RPMI7951 (cell line): ENCODE measurements at regions not wholly inside any gene's neighbourhood (a gene's known extent, or its start where the extent isn't known, plus 50 kb on each side); places are given as distances from the start of the nearest gene placed in this dataset.
"Not testable (repeated sequence)": the region's sequence is repeated elsewhere in the genome, so short reads cannot be mapped to it uniquely, and the experiment has no call there.

ENCODE experiments used
- DNase-seq: peaks from one replicate; pipeline ENCODE4 v3.0.0-alpha.2; 2012; ENCODE audit warnings: low read depth

GRCh38 chr5:92704590-92704989 is 876.4 kb downstream of the NR2F1-AS1 start:
- peak; percentile 11 for DNase-seq

- DNase-seq = no peak
These were observed 877.0 kb downstream of the NR2F1-AS1 start for GRCh38 chr5:92703976-92704375.

- DNase-seq = no peak
These were observed 885.7 kb downstream of the NR2F1-AS1 start for GRCh38 chr5:92695123-92696003.

GRCh38 chr5:92694067-92694466 is 887.0 kb downstream of the NR2F1-AS1 start:
- no peak for DNase-seq

GRCh38 chr5:92691955-92692354 is 889.1 kb downstream of the NR2F1-AS1 start:
- DNase-seq = not testable (repeated sequence)

- peak; percentile 63 for DNase-seq
These were observed 892.9 kb downstream of the NR2F1-AS1 start for GRCh38 chr5:92687821-92688722.

GRCh38 chr5:92678640-92679039 is 902.4 kb downstream of the NR2F1-AS1 start:
- DNase-seq = peak; percentile 12

- no peak for DNase-seq
These were observed 904.5 kb downstream of the NR2F1-AS1 start for GRCh38 chr5:92676215-92677165.

- no peak for DNase-seq
These were observed 906.7 kb downstream of the NR2F1-AS1 start for GRCh38 chr5:92674321-92674720.

- no peak for DNase-seq
These were observed 915.5 kb downstream of the NR2F1-AS1 start for GRCh38 chr5:92665506-92665905.

- peak; percentile 7 for DNase-seq
These were observed 918.3 kb downstream of the NR2F1-AS1 start for GRCh38 chr5:92662741-92663140.

- no peak for DNase-seq
These were observed 921.8 kb downstream of the NR2F1-AS1 start for GRCh38 chr5:92659246-92659645.

GRCh38 chr5:92654601-92655000 is 926.4 kb downstream of the NR2F1-AS1 start:
- DNase-seq = not testable (repeated sequence)

- DNase-seq = no peak
These were observed 927.1 kb downstream of the NR2F1-AS1 start for GRCh38 chr5:92653730-92654461.

GRCh38 chr5:92652756-92653155 is 928.3 kb downstream of the NR2F1-AS1 start:
- peak; percentile 9 for DNase-seq

- DNase-seq = no peak
These were observed 936.6 kb downstream of the NR2F1-AS1 start for GRCh38 chr5:92644266-92644886.

GRCh38 chr5:92641031-92641962 is 939.7 kb downstream of the NR2F1-AS1 start:
- DNase-seq = peak; percentile 76

- no peak for DNase-seq
These were observed 940.7 kb downstream of the NR2F1-AS1 start for GRCh38 chr5:92640340-92640739.

GRCh38 chr5:92637960-92638359 is 943.1 kb downstream of the NR2F1-AS1 start:
- DNase-seq = no peak
